Liver (tissue), 3 donors: ENCODE measurements at regions not wholly inside any gene's neighbourhood (a gene's known extent, or its start where the extent isn't known, plus 50 kb on each side); places are given as distances from the start of the nearest gene placed in this dataset.

Experiments used
- ATF3 ChIP-seq: IDR thresholded peaks from 2 replicates; pipeline ENCODE4 v1.6.1; 2016; ENCODE audit warnings: antibody characterized with exemption
- CTCF ChIP-seq: fragments of 150-350 bp; IDR thresholded peaks from 2 replicates; pipeline ENCODE4 v1.5.1; 2017; ENCODE audit warnings: improper control_type of control experiment, low read depth, low read length; ENCODE audit not compliant: missing input control
- GABPA ChIP-seq, 2 donors: IDR thresholded peaks in 1 of 2; conservative IDR thresholded peaks in 1 of 2; 2 replicates each; pipeline ENCODE4 v1.6.1; 2016; ENCODE audit warnings: antibody characterized with exemption in 2 of 2, mild to moderate bottlenecking in 1 of 2, moderate library complexity in 1 of 2
- HNF4G ChIP-seq: IDR thresholded peaks from 2 replicates; pipeline ENCODE4 v1.6.1; 2016; ENCODE audit warnings: antibody characterized with exemption
- JUND ChIP-seq, 2 donors: IDR thresholded peaks; 2 replicates each; pipeline ENCODE4 v1.6.1; 2016; ENCODE audit warnings: antibody characterized with exemption in 2 of 2
- NR2F2 ChIP-seq: IDR thresholded peaks from 2 replicates; pipeline ENCODE4 v1.6.1; 2016; ENCODE audit warnings: antibody characterized with exemption
- RAD21 ChIP-seq, 2 donors: IDR thresholded peaks; 2 replicates each; pipeline ENCODE4 v1.6.1; 2016; ENCODE audit warnings: antibody characterized with exemption in 2 of 2, mild to moderate bottlenecking in 2 of 2
- REST ChIP-seq: IDR thresholded peaks from 2 replicates; pipeline ENCODE4 v1.6.1; 2016; ENCODE audit warnings: antibody characterized with exemption, mild to moderate bottlenecking
- SP1 ChIP-seq: IDR thresholded peaks from 2 replicates; pipeline ENCODE4 v1.6.1; 2018; ENCODE audit warnings: antibody characterized with exemption, mild to moderate bottlenecking
- TAF1 ChIP-seq: conservative IDR thresholded peaks from 2 replicates; pipeline ENCODE4 v1.6.1; 2016; ENCODE audit warnings: antibody characterized with exemption, mild to moderate bottlenecking
- YY1 ChIP-seq: IDR thresholded peaks from 2 replicates; pipeline ENCODE4 v1.6.1; 2016; ENCODE audit warnings: antibody characterized with exemption, mild to moderate bottlenecking
- ZBTB33 ChIP-seq: IDR thresholded peaks from 2 replicates; pipeline ENCODE4 v1.6.1; 2016; ENCODE audit warnings: antibody characterized with exemption
- TF ChIP-seq, protein P1 (sequence below): IDR thresholded peaks from 2 replicates; pipeline ENCODE4 v1.6.1; 2016; ENCODE audit warnings: antibody characterized with exemption
- donor health status: healthy.
- donor health status: healthy.

- TF ChIP-seq CTCF: no peak
- TF ChIP-seq TAF1: no peak
- no peak for TF ChIP-seq REST
- TF ChIP-seq, protein P1, sequence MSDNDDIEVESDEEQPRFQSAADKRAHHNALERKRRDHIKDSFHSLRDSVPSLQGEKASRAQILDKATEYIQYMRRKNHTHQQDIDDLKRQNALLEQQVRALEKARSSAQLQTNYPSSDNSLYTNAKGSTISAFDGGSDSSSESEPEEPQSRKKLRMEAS: no peak
- no peak for TF ChIP-seq JUND (IDR thresholded peaks at IDR 0.05)
- TF ChIP-seq ZBTB33: no peak
- no peak for TF ChIP-seq YY1
- TF ChIP-seq ATF3: no peak
- TF ChIP-seq SP1: no peak
- no peak for TF ChIP-seq NR2F2
- TF ChIP-seq RAD21 (IDR thresholded peaks at IDR 0.05): no peak
- no peak for TF ChIP-seq HNF4G
- TF ChIP-seq GABPA (IDR thresholded peaks at IDR 0.05 in 1 of 2, conservative IDR thresholded peaks at IDR 0.05 in 1 of 2): no peak
Measured at GRCh38 chr1:164188497-164188896, 370.5 kb upstream of the PBX1 start.
